Stimulated activated CD8-positive, alpha-beta memory T cell treated with anti-CD3 and anti-CD28 coated beads, Interleukin-15, amount 100 ng/mL, for 48 hours (primary cell): ENCODE measurements at regions not wholly inside any gene's neighbourhood (a gene's known extent, or its start where the extent isn't known, plus 50 kb on each side); places are given as distances from the start of the nearest gene placed in this dataset.

ENCODE experiments used
- DNase-seq, 2 donors: peaks; one replicate each; pipeline ENCODE4 v3.0.0-alpha.2; 2020; ENCODE audit warnings: low read depth in 2 of 2

DNA sequence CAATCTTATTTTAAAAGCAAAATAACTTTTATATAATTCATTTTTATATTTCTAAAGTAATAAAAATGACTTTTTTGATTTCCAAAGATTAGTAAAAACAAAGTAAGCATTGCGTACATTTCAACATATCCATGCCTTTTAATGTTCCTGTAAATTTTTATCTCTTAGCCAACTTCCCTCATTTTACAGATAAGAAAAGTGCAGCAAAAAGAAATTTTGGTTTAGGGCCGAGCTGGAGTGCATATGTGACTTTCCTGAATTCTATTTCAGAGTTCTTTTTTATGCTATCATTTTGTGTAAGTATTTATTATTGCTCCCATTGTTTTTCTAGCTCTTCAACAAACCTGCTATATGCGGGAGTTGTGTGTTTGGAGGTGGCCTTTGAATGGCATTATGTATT is 195.3 kb downstream of the NHLRC3 start:
- no peak for DNase-seq

DNA sequence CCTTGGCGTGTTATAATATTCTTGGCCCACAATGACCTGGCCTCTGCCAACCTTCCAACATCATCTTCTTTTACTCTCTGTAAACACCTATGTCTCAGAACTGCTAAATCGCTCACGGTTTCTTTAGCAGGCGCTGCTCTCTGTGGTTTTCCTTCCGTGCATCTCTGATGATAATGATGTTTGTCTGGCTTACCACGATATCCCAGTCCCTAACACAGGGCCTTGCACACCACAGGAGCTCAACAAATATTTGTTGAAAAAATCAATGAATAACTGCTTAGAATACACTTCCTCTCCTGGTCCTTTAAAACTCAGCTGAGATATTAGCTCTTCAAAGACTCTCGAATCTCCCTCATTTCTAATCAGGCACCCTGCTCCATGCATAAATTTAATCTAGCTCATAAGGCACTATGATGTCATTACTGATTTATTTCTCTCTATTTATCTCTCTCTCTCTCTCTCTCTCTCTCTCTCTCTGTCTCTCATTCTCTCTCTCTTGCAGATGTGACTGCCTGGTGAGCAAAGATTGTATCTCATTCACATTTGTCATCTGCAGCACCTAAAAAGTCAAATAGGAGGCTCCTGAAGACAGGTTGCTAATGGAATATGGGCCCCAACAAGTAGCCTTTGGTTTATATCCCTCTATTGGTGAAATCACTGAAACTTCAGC is 206.4 kb downstream of the NHLRC3 start:
- DNase-seq, result no peak

DNA sequence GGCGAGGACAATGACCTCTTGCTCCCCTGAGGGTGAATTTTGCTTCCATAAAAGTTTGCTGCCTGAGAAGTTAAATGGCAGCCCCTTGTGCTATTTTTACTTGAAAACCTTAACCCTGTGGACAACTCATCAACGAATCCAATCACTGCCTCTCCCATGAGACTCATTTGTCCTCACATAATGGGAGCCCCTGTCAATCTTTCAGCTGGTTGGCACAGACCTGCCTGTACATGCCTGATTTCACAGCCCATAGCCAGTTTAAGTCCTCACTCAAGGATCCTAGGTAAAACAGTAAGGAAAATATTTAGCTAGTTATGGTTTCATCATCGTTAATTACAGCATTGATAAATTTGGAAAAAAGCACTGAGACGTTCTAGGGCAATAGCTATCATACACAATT is 207.4 kb downstream of the NHLRC3 start:
- no peak for DNase-seq

DNA sequence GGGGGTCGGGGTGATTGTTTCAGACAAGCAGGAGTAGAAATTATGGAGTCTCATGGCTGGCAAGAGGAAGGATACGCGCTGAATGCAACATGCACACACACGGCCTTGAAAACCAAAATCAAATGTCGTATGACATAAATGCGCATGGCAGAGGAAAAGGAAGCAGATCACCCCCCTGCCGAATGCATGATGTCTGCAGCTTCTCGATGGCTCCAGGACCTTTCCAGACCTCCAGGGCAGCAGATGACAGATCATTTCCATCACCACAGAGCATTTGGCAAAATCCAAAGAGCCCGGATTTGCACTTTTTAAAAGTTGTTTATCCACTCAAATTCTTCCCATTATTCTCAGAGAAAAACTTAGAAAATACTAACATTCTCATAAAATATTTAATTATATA is 211.7 kb downstream of the NHLRC3 start:
- no peak for DNase-seq

DNA sequence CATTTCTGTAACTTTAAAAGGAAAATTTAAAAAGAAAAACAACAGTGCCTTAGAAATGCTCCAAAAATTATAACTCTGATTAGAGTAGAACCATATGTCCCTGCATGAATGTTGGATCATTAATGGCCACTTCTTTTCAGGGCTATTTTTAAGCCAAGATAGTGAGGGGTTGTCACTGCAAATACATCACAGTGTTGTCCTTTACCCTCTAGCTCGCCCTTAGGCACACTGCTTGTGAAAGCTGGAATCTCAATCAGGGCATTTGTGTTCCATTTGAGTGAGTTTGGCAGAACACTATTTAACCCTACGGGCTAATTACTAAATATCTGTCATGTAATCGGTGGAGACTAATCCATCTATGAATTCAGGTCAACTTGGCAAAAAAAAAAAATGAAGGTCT is 212.2 kb downstream of the NHLRC3 start:
- no peak for DNase-seq

DNA sequence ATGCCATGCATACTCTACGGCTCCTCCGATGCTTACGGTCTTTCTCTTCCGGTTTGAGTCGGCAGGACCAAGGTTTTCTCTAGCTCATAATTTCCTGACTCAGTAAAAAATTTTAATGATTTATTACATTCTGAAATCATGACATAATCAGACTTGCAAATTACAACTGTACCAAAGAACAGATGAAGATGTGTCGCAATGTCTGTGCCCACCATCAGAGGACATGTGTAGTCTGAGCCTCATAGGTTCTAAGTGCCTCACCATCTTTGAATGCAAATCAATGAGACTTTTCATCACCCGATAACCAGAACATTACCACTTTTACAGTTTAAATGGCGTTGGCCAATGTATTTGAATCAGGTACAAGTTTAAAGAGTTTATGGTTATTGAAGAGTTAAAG is 213.1 kb downstream of the NHLRC3 start:
- no peak for DNase-seq

DNA sequence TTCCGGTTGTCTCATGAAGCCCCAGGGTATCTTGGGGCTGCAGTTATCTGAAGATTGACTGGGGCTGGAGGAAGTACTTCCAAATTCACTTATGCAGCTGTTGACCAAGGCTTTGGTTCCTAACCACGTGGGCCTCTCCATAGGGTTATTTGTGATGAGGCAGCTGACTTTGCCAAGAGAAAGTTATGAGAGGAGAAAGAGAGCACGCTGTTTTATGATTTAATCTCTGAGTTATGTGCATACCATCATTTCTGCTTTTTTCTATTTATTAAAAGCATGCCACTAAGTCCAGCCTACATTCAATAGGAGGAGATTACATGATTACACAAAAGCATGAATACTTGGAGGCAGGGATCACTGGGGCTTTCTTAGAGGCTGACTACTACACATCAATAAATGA is 215.5 kb downstream of the NHLRC3 start:
- DNase-seq, result no peak

DNA sequence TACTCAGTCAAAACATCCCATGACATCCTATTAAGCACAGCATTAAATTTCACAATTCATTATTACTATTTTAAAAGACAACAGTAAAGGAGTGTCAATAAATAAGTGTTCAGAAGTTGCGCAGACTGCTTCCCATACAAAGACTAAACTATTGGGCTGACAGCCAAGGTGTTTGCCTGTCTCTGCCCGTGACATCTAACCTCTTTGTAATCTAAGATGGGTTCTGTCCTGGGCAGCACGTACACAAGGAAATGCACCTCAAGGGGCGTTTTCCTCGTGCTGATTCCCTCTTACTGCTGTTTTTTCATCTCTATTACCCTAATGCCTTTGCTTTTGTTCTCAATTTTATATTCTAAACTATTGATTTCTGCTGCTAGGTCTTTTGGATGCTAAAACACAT is 216.3 kb downstream of the NHLRC3 start:
- no peak for DNase-seq

DNA sequence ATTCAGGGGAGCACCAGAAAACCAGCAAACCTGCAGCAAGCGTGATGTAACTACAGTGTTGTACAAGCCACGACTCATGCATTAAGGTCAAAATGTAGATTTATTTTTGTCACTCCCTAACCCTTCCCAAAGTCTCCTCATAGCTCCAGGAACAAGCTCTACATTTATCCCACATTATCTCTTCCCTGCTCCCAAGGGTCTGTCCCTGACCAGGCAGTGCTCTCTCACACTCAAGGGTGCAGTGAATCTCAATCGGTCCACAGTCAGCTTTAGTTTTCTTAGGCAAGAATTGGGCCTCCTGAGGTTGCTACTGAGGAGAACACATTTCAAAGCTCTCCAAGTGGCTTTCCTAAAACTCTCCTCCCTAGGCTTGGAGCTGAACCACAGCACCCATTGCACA is 219.4 kb downstream of the NHLRC3 start:
- no peak for DNase-seq

DNA sequence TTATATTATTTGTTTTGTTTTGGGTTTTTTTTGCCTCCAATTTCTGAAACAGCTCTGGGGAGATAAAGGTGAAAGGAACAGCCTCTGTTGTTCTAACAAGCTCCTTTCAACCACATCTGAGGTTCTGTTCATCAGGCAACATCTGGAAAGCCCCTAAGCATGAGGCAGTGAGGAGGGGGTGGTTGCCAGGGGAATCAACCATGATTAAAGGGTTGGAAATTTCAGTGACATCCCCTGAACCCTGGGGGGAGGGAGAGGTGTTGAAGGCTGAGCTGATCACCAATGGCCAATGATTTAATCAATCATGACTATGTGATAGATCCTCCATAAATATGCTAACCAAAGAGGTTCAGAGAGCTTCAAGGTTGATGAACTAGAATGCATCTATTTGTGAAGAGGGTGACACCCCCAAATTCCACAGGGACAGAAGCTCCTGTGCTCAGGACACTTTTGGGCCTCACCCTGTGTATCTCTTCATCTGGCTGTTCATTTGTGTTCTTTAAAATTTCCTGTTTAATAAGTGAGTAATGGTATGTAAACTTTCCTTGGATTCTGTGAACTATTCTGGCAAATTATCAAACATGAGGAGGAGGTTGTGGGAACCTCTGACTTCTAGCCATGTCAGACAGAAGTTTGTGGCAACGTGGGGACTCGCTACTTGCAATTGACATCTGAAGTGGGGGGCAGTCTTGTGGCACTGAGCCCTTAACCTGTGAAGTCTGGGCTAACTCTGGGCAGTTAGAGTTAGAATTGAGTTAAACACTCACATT is 221.3 kb downstream of the NHLRC3 start:
- DNase-seq, result peak in 1 of 2 donors; percentile 1

DNA sequence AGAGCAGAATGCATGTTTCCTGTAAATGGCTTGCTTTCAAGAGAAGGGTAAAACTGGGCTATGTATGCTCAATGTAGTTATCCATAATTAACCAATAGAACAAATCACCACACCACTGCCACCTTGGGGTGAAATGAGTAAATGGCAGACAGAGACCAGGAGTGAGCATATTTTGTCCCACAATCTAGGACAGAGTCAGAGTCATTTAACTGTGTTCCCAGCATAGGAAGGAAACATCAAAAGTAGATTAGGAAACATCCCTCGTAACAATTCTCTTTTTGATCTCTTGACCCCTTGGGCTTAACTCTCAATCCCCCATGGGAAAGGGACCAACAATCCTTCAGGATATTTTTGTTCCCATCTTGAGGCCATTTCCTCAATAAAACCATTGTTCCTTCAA is 224.8 kb downstream of the NHLRC3 start:
- DNase-seq, result peak in 1 of 2 donors; percentile 12

DNA sequence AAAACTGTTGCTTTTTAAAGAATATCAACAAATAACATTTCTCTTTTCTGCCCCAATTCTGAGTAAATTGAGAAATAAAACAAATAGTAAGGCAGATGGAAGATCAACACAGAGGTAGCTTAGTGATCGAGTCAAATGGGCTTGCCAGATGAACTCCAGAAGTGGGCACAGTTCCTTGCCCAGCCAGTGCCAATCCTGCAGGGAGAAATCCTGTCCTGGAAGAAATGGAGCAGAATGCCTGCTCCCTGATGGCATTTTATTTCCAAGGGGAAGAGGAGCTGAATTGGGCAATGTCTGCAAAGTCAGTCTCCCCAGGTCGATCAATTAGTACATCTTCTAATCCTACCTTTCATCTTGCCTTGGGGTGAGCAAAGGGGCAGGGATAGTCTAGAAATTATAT is 225.3 kb downstream of the NHLRC3 start:
- no peak for DNase-seq

DNA sequence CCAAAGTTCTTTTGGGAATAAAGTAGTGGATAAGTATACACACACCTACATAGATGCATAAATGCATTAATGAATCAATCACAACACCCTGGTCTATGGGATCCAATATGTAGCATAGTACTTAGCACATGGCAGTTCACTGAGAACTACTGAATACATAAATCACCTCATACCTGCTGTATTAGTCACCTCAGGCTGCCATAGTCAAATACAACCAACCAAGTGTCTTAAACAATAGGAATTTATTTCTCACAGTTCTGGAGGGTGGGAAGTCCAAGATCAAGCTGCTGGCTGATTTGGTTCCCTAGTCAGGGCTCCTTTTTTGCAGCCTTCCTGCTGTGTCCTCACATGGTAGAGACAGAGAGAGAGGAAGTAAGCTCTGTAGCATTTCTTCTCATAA is 228.2 kb downstream of the NHLRC3 start:
- DNase-seq, result no peak

DNA sequence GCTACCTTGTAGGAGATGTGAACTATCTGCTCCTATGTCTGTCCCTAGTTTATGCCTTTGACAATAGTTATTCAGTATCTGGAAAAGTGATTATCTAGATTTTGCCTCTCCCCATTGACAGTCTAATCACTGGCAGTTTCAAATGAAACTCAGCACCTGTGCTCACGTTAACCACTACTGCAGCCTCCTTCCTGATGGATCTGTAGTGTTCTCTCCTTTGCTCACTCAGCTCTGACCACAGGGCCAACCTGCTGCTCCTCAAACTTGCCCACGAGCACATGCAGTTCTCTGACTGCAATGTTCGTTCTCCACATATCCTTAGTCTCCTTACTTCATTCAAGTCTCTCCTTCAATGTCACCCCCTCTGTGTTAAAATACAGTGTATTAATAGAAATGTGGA is 230.1 kb downstream of the NHLRC3 start:
- DNase-seq, result no peak

DNA sequence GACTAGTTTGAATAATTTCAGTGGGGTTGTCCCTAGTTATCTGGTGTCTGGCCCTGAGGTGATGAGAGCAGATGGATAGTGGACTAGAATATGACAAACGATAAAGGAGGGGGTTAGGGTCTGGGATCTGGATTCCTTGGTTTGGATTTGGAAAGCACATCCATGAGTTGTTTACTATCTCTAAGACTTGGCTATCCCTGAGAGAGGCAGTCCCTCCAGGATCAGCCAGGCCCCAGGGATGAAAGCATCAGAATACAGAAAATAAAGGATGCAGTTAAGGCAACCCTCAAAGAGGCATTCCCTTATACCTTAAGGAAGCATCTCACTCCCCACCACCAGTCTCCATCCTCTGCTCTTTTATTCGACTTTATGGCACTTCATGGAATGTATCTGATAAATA is 230.7 kb downstream of the NHLRC3 start:
- DNase-seq, result no peak

DNA sequence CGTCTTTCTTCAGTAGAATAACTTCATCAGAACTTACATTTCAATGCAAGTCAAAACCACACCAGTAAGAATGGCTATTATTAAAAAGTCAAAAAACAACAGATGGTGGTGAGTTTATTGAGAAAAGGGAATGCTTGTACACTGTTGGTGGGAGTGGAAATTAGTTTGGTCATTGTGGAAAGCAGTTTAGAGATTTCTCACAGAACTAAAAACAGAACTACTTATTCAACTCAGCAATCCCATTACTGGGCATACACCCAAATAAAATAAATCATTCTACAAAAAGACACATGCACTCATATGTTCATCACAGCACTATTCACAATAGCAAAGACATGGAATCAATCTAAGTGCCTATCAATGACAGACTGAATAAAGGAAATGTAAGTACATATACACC is 231.2 kb downstream of the NHLRC3 start:
- no peak for DNase-seq

DNA sequence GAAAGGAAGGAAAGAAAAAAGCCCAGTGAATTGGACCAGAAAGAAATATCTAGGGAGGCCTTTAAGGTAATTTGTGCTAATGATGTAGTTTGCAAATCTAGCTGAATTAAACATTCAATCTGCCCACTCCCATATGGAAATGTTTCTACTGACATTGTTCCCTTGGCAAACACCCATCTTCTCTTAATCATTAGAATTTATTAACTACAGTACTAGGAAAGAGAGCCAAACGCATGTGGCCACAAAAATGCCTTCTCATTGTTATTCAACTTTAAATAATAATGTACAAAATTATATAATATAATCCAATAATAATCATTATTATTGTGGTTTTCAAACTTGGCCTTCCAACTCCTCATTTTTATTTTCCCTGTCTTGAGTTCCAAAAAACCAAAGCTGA is 234.7 kb downstream of the NHLRC3 start:
- no peak for DNase-seq

DNA sequence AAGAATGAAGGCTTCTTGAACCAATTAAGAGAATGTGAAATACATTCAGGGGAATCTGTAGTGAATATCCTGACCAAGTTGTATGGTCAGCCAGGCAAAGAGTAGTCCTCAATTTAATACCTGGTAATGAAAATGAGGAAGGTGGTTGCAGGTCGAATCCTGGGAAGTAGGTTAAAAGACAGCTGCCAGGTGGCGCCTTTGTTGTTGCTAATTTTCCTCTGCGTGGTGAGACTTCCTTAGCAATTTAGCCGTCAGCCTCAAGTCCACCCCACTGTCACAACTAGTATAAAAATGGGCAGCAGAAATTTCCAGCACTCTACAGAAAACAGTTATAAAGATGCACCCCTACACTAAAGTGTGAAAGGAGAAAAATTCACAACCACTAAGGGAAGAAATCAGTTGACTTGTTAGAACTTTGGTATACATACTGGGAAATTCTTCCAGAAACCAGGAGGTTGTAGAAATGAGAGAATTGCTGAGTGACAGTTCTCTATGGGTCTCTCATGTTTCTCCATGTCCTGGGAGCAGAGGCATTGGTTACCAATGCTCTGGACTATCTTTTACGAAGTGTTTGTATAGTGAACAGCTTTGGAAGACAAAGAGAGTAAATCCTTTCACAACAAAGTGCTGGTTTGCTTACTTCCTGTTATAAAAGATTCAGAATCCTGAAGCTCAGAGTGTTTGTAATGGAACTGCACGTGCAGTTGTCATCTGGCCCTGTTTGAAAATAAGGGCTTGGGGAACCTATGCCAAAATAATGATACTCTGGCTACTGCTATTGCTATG is 235.9 kb downstream of the NHLRC3 start:
- no peak for DNase-seq

DNA sequence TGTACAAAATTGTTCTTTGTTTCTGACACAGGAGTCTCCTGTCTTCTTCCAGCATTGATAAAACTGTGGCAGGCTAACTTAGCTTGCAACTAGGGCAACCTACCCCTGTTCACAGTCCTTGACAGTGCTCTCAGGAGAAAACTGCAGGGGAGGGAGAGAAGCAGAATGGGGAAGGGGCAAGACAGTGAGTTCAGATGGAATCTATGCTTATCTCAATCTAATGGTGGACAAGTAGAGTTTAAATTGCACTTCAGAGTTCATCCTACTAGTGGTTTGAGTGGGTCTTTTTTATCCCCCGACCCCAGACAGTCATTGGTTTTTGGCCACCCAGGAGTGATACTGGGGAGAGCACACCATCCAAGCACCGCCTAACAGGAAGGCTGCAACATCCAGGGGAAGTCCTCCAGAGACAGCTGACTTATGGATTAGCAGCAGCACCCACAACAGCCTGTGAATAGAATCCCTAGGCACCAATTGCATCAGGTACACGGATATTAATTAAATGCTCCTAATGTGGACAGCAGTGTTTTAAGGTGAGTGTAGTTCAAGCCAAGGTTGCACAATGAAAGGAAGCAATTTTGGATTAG is 236.6 kb downstream of the NHLRC3 start:
- no peak for DNase-seq

DNA sequence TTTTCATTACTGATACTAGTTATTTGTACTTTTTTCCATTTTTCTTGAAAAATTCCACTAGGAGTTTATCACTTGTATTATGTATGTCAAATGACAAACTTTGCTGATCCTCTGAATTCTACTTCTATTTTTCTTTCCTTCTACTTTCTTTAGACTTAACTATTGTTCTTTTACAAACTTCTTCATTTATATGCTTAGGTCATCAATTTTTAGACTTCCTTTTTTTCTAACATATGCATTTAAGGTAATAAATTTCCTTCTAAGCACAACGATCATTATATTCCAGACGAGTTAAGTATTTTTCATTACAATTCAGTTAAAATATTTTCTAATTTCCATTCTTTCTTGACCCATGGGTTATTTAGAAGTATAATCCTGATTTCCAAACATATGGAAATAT is 240.8 kb downstream of the NHLRC3 start:
- DNase-seq, result no peak

DNA sequence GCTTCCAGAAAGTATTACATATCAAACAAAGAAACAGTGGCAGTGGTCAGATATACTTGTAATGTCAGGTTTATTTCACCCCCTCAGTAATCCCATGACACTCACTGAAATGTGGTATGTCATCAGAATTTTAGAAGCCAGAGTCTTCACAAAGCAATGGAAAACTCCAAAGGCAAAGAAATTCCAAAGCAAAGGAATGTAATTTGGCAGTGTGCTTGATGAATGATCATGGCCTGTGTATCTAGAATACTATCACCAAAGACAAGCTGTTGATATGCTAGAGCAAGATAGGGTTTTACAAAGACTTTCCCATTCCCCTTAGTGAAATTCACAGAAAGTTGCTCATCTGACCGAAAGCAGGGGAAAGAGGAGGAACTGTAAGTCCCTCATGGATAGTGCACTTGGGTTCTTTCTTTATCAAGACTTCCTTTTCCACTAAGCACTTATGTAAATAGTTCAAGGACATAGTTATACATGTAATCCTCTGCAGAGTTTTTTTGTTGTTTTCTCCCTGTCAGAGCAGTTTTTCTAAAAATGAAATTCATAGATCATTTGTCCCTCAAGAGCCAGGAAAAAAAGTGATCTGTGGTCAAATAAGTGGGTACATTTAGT is 243.4 kb downstream of the NHLRC3 start:
- no peak for DNase-seq

DNA sequence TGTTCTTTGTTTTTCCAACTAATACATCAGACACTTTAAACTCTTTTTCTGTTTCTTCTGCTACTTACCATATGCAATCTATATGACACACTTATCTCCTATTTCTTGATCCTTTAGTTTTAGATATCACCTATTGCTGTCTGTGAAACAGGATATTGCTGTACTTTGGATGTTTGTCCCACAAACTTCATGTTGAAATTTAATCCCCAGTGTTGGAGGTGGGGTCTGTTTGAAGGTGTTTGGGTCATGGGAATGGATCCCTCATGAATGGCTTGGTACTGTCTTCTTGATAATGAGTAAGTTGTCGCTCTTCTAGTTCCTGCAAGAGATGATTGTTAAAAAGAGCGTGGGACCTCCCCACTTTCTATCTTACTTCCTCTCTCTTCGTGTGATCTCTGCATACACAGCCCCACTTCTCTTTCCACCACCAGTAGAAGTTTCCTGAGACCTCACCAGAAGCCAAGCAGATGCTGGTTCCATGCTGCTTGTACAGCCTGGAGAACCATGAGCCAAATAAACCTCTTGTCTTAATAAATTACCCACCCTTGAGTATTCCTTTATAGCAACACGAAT is 244.2 kb downstream of the NHLRC3 start:
- DNase-seq, result no peak
